Keratinocyte (primary cell): ENCODE measurements at regions not wholly inside any gene's neighbourhood (a gene's known extent, or its start where the extent isn't known, plus 50 kb on each side); places are given as distances from the start of the nearest gene placed in this dataset.

Experiments
- DNase-seq: peaks from one replicate; pipeline ENCODE4 v3.0.0-alpha.2; 2011; ENCODE audit warnings: low read depth, missing footprints, low spot score
- FAIRE-seq: peaks from 2 replicates; lab custom pipeline; 2011; peaks lifted over from hg19 to GRCh38; lab: Jason Lieb, UNC
- H2AFZ ChIP-seq: 2 replicates; pipeline ENCODE4 v1.6.0; 2012; ENCODE audit warnings: low read length, control low read depth, inconsistent platforms; ENCODE audit not compliant: control insufficient read depth
- H3K27ac ChIP-seq: 2 replicates; pipeline ENCODE4 v1.5.1; 2011; ENCODE audit warnings: low read length; ENCODE audit not compliant: control insufficient read depth, insufficient read depth
- H3K27me3 ChIP-seq: 3 replicates; pipeline ENCODE4 v1.6.0; 2011; ENCODE audit warnings: low read length; ENCODE audit not compliant: control insufficient read depth, insufficient read depth; ENCODE audit errors: extremely low read depth
- H3K36me3 ChIP-seq, 2 experiments: 2 replicates in 1 of 2; 3 replicates in 1 of 2; pipeline ENCODE4 v1.5.1; 2011; ENCODE audit warnings: low read length in 2 of 2, mild to moderate bottlenecking in 1 of 2; ENCODE audit not compliant: control insufficient read depth in 2 of 2, insufficient read depth in 2 of 2; ENCODE audit errors: extremely low read depth in 1 of 2
- H3K4me1 ChIP-seq: 3 replicates; pipeline ENCODE4 v1.5.1; 2011; ENCODE audit warnings: low read length; ENCODE audit not compliant: control insufficient read depth, insufficient read depth; ENCODE audit errors: extremely low read depth
- H3K4me2 ChIP-seq: 3 replicates; pipeline ENCODE4 v1.6.0; 2011; ENCODE audit warnings: low read depth, low read length; ENCODE audit not compliant: control insufficient read depth, insufficient read depth; ENCODE audit errors: extremely low read depth
- H3K4me3 ChIP-seq, 3 experiments: fragments of 200-600 bp in 1 of 3; sonication (generic) in 1 of 3; 2 replicates in 2 of 3; 3 replicates in 1 of 3; pipeline ENCODE4 v1.5.1; 2011 to 2016; ENCODE audit warnings: low read length in 3 of 3, mild to moderate bottlenecking in 3 of 3, control low read depth in 2 of 3, inconsistent platforms in 1 of 3, low read depth in 1 of 3, mixed read lengths in 1 of 3, mixed run types in 1 of 3, moderate library complexity in 1 of 3; ENCODE audit not compliant: control insufficient read depth in 2 of 3, insufficient read depth in 2 of 3; ENCODE audit errors: extremely low read depth in 1 of 3
- H3K79me2 ChIP-seq: 2 replicates; pipeline ENCODE4 v1.6.0; 2012; ENCODE audit warnings: low read length; ENCODE audit not compliant: control insufficient read depth, insufficient read depth
- H3K9ac ChIP-seq: 3 replicates; pipeline ENCODE4 v1.6.0; 2011; ENCODE audit warnings: low read length; ENCODE audit not compliant: control insufficient read depth, insufficient read depth; ENCODE audit errors: extremely low read depth
- H3K9me1 ChIP-seq: 3 replicates; pipeline ENCODE4 v1.6.0; 2011; ENCODE audit warnings: low read length; ENCODE audit not compliant: control insufficient read depth, insufficient read depth; ENCODE audit errors: extremely low read depth
- H3K9me3 ChIP-seq: 2 replicates; pipeline ENCODE4 v1.5.1; 2012; ENCODE audit warnings: low read depth, low read length; ENCODE audit not compliant: control insufficient read depth
- H4K20me1 ChIP-seq: 3 replicates; pipeline ENCODE4 v1.6.0; 2011; ENCODE audit warnings: low read length; ENCODE audit not compliant: control insufficient read depth, insufficient read depth; ENCODE audit errors: extremely low read depth
- CTCF ChIP-seq, 3 experiments: IDR thresholded peaks in 1 of 3; conservative IDR thresholded peaks in 1 of 3; optimal IDR thresholded peaks in 1 of 3; 2 replicates in 2 of 3; 3 replicates in 1 of 3; pipeline versions ENCODE3 to v1.5.1; 2011; ENCODE audit warnings: low read length in 3 of 3, mild to moderate bottlenecking in 3 of 3, moderate library complexity in 2 of 3, control low read depth in 1 of 3, inconsistent platforms in 1 of 3; ENCODE audit not compliant: insufficient read depth in 2 of 3; ENCODE audit errors: extremely low read depth in 1 of 3
- EZH2 ChIP-seq: IDR thresholded peaks from one replicate; pipeline ENCODE4 v1.6.1; 2012; ENCODE audit warnings: inconsistent platforms, mild to moderate bottlenecking, low read length, moderate library complexity
- dilution Hi-C: fragments of 300-500 bp; cut with MboI; formaldehyde crosslinking; loops from one replicate; pipeline ENCODE4 v1.7.0; 2020; ENCODE audit warnings: low sequenced_read_pairs; ENCODE audit not compliant: extremely low pct_ligation_motif_present

DNA sequence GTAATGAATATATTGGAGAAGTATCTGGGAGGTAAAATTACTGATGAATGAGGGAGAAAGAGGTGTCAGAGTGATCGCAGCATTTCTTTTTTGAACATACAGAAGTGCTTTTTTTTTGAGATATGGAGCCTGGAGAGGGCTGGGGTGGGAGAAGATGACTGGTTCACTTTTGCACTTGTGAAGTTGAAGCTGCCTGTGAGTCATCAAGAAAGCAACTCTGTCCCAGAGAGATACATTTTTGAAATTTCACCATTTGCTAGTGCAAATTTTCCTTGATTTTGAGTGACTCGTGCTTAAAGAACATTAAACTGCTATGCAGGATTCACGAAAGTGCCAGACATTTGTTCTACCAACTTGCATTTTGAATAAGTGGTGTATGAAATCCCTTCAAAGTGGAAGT lies 81.8 kb downstream of the ADRA2A start:
- Histone ChIP-seq H3K4me1 (no peaks in the 10 kb centered on the region), H4K20me1 (no peaks in the 10 kb centered on the region), H3K79me2 (no peaks in the 10 kb centered on the region), H3K4me3 (no peak overlapping the region), H3K9me3 (no peaks in the 10 kb centered on the region), H3K27ac (no peak overlapping the region), H3K4me2 (no peak overlapping the region), H2AFZ (no peak overlapping the region), H3K9me1 (no peaks in the 10 kb centered on the region), H3K9ac (no peak overlapping the region), H3K36me3 (no peaks in the 10 kb centered on the region), H3K27me3 (no peaks in the 10 kb centered on the region)
- dilution Hi-C loops = no loop called here
- no peak for TF ChIP-seq EZH2
- no peak for TF ChIP-seq CTCF (optimal IDR thresholded peaks at IDR 0.05 in 1 of 3, IDR thresholded peaks at IDR 0.05 in 1 of 3, conservative IDR thresholded peaks at IDR 0.05 in 1 of 3; ENCODE audit: extremely low read depth in 1 of 3, insufficient read depth in 2 of 3, low read length in 3 of 3)
- no peak for FAIRE-seq
- DNase-seq = no peak

GRCh38 chr10:111161109-111161874 lies 84.5 kb downstream of the ADRA2A start:
- TF ChIP-seq EZH2 (no peak), CTCF (optimal IDR thresholded peaks at IDR 0.05 in 1 of 3, IDR thresholded peaks at IDR 0.05 in 1 of 3, conservative IDR thresholded peaks at IDR 0.05 in 1 of 3; ENCODE audit: extremely low read depth in 1 of 3, insufficient read depth in 2 of 3, low read length in 3 of 3) (no peak)
- Histone ChIP-seq H3K9me1 (no peaks in the 10 kb centered on the region), H3K79me2 (no peaks in the 10 kb centered on the region), H2AFZ (no peak overlapping the region), H3K27me3 (no peaks in the 10 kb centered on the region), H3K9me3 (no peaks in the 10 kb centered on the region), H3K27ac (no peak overlapping the region), H3K4me2 (no peak overlapping the region), H3K4me1 (no peaks in the 10 kb centered on the region), H3K36me3 (no peaks in the 10 kb centered on the region), H4K20me1 (no peaks in the 10 kb centered on the region), H3K4me3 (no peak overlapping the region), H3K9ac (no peak overlapping the region)
- DNase-seq (no peak), FAIRE-seq (no peak)
- dilution Hi-C loops = no loop called here
